ENCODE measurements at regions not wholly inside any gene's neighbourhood (a gene's known extent, or its start where the extent isn't known, plus 50 kb on each side); places are given as distances from the start of the nearest gene placed in this dataset.

- TF ChIP-seq POLR2AphosphoS5 (IDR thresholded peaks at IDR 0.05; ENCODE audit: low read depth, low read length) (no peak), NRF1 (IDR thresholded peaks at IDR 0.05; ENCODE audit: low read depth, low read length) (no peak)
- no peaks in the 10 kb centered on the region for H3K9me3 ChIP-seq
- no peaks in the 10 kb centered on the region for H3F3A ChIP-seq (replicated peaks; ENCODE audit: insufficient read depth)
- H3K4me2 ChIP-seq = no peak overlapping the region
- 34% methylated on average over 4 of the region's 4 CpGs for WGBS (ENCODE audit: low lambda C conversion rate)
- H2AFZ ChIP-seq (ENCODE audit: low read depth) = no peak overlapping the region
- H3K4me3 ChIP-seq (ENCODE audit: low read depth in 2 of 2, low read length in 1 of 2) = no peak overlapping the region
- ChIA-PET POLR2A (no interaction called here), CTCF (no interaction called here)
- no peaks in the 10 kb centered on the region for H3K36me3 ChIP-seq (replicated peaks in 1 of 2; ENCODE audit: control insufficient read depth in 1 of 2, insufficient read depth in 2 of 2, low read length in 1 of 2)
- no peaks in the 10 kb centered on the region for H3K4me1 ChIP-seq (ENCODE audit: control insufficient read depth in 1 of 2, insufficient read depth in 2 of 2, low read depth in 1 of 2, low read length in 1 of 2)
- H4K20me1 ChIP-seq (ENCODE audit: insufficient read depth) = no peaks in the 10 kb centered on the region
- no peak overlapping the region for H3K27ac ChIP-seq (ENCODE audit: low read depth in 2 of 2, low read length in 1 of 2)
- H3K9me2 ChIP-seq = no peaks in the 10 kb centered on the region
- no peaks in the 10 kb centered on the region for H3K79me2 ChIP-seq (ENCODE audit: insufficient read depth)
- H3K27me3 ChIP-seq (ENCODE audit: insufficient read depth) = no peaks in the 10 kb centered on the region
- H3K9ac ChIP-seq = no peak overlapping the region
- DNase-seq = no peak
Observed at GRCh38 chr17:12195418-12195817, 174.7 kb downstream of the MAP2K4 start.

DNA sequence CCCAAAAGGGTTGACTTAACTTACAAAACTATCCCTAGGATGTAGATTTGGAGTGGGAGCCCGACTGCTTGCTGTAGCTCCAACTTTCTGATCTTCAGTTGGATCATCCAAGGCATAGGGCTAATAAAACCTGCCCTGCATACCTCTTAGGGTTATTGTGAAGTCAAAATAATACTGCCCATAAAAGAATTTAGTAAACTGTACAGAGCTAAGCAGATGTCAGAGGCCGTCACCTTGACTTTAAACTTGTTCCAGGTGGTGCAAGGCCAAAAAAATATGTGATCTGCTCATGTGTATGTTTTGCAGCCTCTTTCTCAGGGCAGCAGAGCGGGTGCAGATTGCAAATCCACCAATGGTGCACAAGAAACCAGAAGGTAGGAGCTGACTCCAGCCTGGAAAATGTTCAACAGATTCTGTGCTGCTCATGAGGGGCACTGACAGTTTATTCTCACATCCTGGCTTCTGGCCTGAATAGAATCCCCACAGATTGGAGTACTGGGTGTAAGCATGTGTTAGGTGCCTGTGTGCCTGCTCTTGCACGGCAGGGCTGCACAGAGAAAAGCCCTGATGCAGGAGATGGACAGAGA lies 180.7 kb downstream of the MAP2K4 start:
- ChIA-PET CTCF (interaction anchor here (1.3 kb wide), 1 partner anchor 21 kb away, joined by 5 read pairs; no protein-coding TSS in a partner anchor), POLR2A (no interaction called here)
- no peaks in the 10 kb centered on the region for H3K79me2 ChIP-seq (ENCODE audit: insufficient read depth)
- H3K27me3 ChIP-seq (ENCODE audit: insufficient read depth) = 0 out of 2 replicates have a peak, but pooled peaks cover 6% of the 10 kb centered on the region
- TF ChIP-seq RCOR1 (IDR thresholded peaks at IDR 0.05; ENCODE audit: low read length) (no peak), MEF2A (IDR thresholded peaks at IDR 0.05; ENCODE audit: borderline replicate concordance, low read depth) (no peak), MXI1 (IDR thresholded peaks at IDR 0.05; ENCODE audit: low read depth, low read length) (no peak), TCF12 (IDR thresholded peaks at IDR 0.05) (no peak), ELF1 (IDR thresholded peaks at IDR 0.05) (no peak), YY1 (IDR thresholded peaks at IDR 0.05; ENCODE audit: low read depth) (no peak), RXRA (IDR thresholded peaks at IDR 0.05; ENCODE audit: borderline replicate concordance, low read depth) (no peak), SMC3 (IDR thresholded peaks at IDR 0.05; ENCODE audit: low read depth, low read length) (no peak), USF2 (IDR thresholded peaks at IDR 0.05; ENCODE audit: borderline replicate concordance, low read depth, low read length) (no peak), POLR2AphosphoS5 (IDR thresholded peaks at IDR 0.05; ENCODE audit: low read depth, low read length) (no peak), NRF1 (IDR thresholded peaks at IDR 0.05; ENCODE audit: low read depth, low read length) (no peak), FOSL2 (IDR thresholded peaks at IDR 0.05; ENCODE audit: borderline replicate concordance, low read depth) (no peak), CTCF (IDR thresholded peaks at IDR 0.05) (no peak), RFX5 (IDR thresholded peaks at IDR 0.05; ENCODE audit: low read length) (no peak), GATA2 (CRISPR knock-in tag; IDR thresholded peaks at IDR 0.05) (no peak), MAX (IDR thresholded peaks at IDR 0.05; ENCODE audit: low read depth) (no peak), GABPA (IDR thresholded peaks at IDR 0.05; ENCODE audit: low read depth) (no peak), REST (IDR thresholded peaks at IDR 0.05; ENCODE audit: low read depth, low read length) (no peak), RAD21 (IDR thresholded peaks at IDR 0.05; ENCODE audit: low read length) (no peak)
- TF ChIP-seq, protein P1, sequence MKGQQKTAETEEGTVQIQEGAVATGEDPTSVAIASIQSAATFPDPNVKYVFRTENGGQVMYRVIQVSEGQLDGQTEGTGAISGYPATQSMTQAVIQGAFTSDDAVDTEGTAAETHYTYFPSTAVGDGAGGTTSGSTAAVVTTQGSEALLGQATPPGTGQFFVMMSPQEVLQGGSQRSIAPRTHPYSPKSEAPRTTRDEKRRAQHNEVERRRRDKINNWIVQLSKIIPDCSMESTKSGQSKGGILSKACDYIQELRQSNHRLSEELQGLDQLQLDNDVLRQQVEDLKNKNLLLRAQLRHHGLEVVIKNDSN (IDR thresholded peaks at IDR 0.05; ENCODE audit: borderline replicate concordance, low read depth) = no peak
- H3F3A ChIP-seq (replicated peaks; ENCODE audit: insufficient read depth) = no peaks in the 10 kb centered on the region
- H3K27ac ChIP-seq (ENCODE audit: low read depth in 2 of 2, low read length in 1 of 2) = no peak overlapping the region
- H3K4me1 ChIP-seq (ENCODE audit: control insufficient read depth in 1 of 2, insufficient read depth in 2 of 2, low read depth in 1 of 2, low read length in 1 of 2) = no peaks in the 10 kb centered on the region
- no peaks in the 10 kb centered on the region for H3K9me3 ChIP-seq
- H2AFZ ChIP-seq (ENCODE audit: low read depth) = no peak overlapping the region
- no peaks in the 10 kb centered on the region for H4K20me1 ChIP-seq (ENCODE audit: insufficient read depth)
- H3K4me2 ChIP-seq = no peak overlapping the region
- no peak for DNase-seq
- H3K9me2 ChIP-seq = no peaks in the 10 kb centered on the region
- WGBS (ENCODE audit: low lambda C conversion rate) = 4% methylated on average over 4 of the region's 4 CpGs
- no peak overlapping the region for H3K4me3 ChIP-seq (ENCODE audit: low read depth in 2 of 2, low read length in 1 of 2)
- H3K36me3 ChIP-seq (replicated peaks in 1 of 2; ENCODE audit: control insufficient read depth in 1 of 2, insufficient read depth in 2 of 2, low read length in 1 of 2) = no peaks in the 10 kb centered on the region
- H3K9ac ChIP-seq = no peak overlapping the region

All from SK-N-SH (cell line).